ENCODE measurements at regions not wholly inside any gene's neighbourhood (a gene's known extent, or its start where the extent isn't known, plus 50 kb on each side); places are given as distances from the start of the nearest gene placed in this dataset.
"Not testable (repeated sequence)": the region's sequence is repeated elsewhere in the genome, so short reads cannot be mapped to it uniquely, and the experiment has no call there.

GRCh38 chr5:77900691-77901090 lies 124.6 kb upstream of the TBCA start:
- no peak for DNase-seq (ENCODE audit: low spot score)
- H3K36me3 Mint-ChIP-seq (ENCODE audit: low read depth) = no peaks in the 10 kb centered on the region
- no peak overlapping the region for H3K27ac Mint-ChIP-seq
- no peak overlapping the region for H3K4me3 Mint-ChIP-seq
- intact Hi-C loops (cut with micrococcal nuclease) = no loop called here
- no peaks in the 10 kb centered on the region for H3K27me3 Mint-ChIP-seq (ENCODE audit: insufficient read depth)
- H3K9me3 Mint-ChIP-seq = no peaks in the 10 kb centered on the region
- H3K4me1 Mint-ChIP-seq (ENCODE audit: low read depth) = no peaks in the 10 kb centered on the region

- H3K4me3 Mint-ChIP-seq = no peak overlapping the region
- no peaks in the 10 kb centered on the region for H3K9me3 Mint-ChIP-seq
- no peaks in the 10 kb centered on the region for H3K36me3 Mint-ChIP-seq (ENCODE audit: low read depth)
- DNase-seq (ENCODE audit: low spot score) = no peak
- intact Hi-C loops (cut with micrococcal nuclease) = no loop called here
- no peaks in the 10 kb centered on the region for H3K4me1 Mint-ChIP-seq (ENCODE audit: low read depth)
- H3K27ac Mint-ChIP-seq = no peak overlapping the region
- no peaks in the 10 kb centered on the region for H3K27me3 Mint-ChIP-seq (ENCODE audit: insufficient read depth)
Measured at GRCh38 chr5:77898385-77898784, 122.2 kb upstream of the TBCA start.

- no peak for DNase-seq (ENCODE audit: low spot score)
- H3K4me1 Mint-ChIP-seq (ENCODE audit: low read depth) = no peaks in the 10 kb centered on the region
- no peak overlapping the region for H3K4me3 Mint-ChIP-seq
- no peaks in the 10 kb centered on the region for H3K27me3 Mint-ChIP-seq (ENCODE audit: insufficient read depth)
- no peaks in the 10 kb centered on the region for H3K36me3 Mint-ChIP-seq (ENCODE audit: low read depth)
- intact Hi-C loops (cut with micrococcal nuclease) = no loop called here
- no peak overlapping the region for H3K27ac Mint-ChIP-seq
- no peaks in the 10 kb centered on the region for H3K9me3 Mint-ChIP-seq
Measured at GRCh38 chr5:77896338-77896737, 120.2 kb upstream of the TBCA start.

GRCh38 chr5:77894103-77894502 lies 118.0 kb upstream of the TBCA start:
- H3K27ac Mint-ChIP-seq; DNase-seq (ENCODE audit: low spot score); H3K4me3 Mint-ChIP-seq; H3K36me3 Mint-ChIP-seq (ENCODE audit: low read depth); intact Hi-C loops (cut with micrococcal nuclease); H3K9me3 Mint-ChIP-seq; H3K4me1 Mint-ChIP-seq (ENCODE audit: low read depth); H3K27me3 Mint-ChIP-seq (ENCODE audit: insufficient read depth): not testable (repeated sequence)

- no peak overlapping the region for H3K4me3 Mint-ChIP-seq
- H3K27ac Mint-ChIP-seq = no peak overlapping the region
- H3K27me3 Mint-ChIP-seq (ENCODE audit: insufficient read depth) = peaks cover 3% of the 10 kb centered on the region
- no peak for DNase-seq (ENCODE audit: low spot score)
- H3K9me3 Mint-ChIP-seq = no peaks in the 10 kb centered on the region
- H3K36me3 Mint-ChIP-seq (ENCODE audit: low read depth) = no peaks in the 10 kb centered on the region
- intact Hi-C loops (cut with micrococcal nuclease) = no loop called here
- H3K4me1 Mint-ChIP-seq (ENCODE audit: low read depth) = no peaks in the 10 kb centered on the region
Measured at GRCh38 chr5:77893225-77893860, 117.2 kb upstream of the TBCA start.

- H3K27me3 Mint-ChIP-seq (ENCODE audit: insufficient read depth) = peaks cover 3% of the 10 kb centered on the region
Measured at GRCh38 chr5:77892061-77893010, 116.2 kb upstream of the TBCA start.

GRCh38 chr5:77885519-77885918 lies 109.4 kb upstream of the TBCA start:
- no peak for DNase-seq (ENCODE audit: low spot score)
- intact Hi-C loops (cut with micrococcal nuclease) = no loop called here

More at GRCh38 chr5:77892061-77893010, 116.2 kb upstream of the TBCA start:
- intact Hi-C loops (cut with micrococcal nuclease) = no loop called here
- no peak for DNase-seq (ENCODE audit: low spot score)
- H3K9me3 Mint-ChIP-seq = no peaks in the 10 kb centered on the region
- H3K4me3 Mint-ChIP-seq = no peak overlapping the region
- H3K4me1 Mint-ChIP-seq (ENCODE audit: low read depth) = no peaks in the 10 kb centered on the region
- no peak overlapping the region for H3K27ac Mint-ChIP-seq
- H3K36me3 Mint-ChIP-seq (ENCODE audit: low read depth) = no peaks in the 10 kb centered on the region

GRCh38 chr5:77882670-77883257 lies 106.6 kb upstream of the TBCA start:
- Mint-ChIP-seq H3K36me3 (ENCODE audit: low read depth) (no peaks in the 10 kb centered on the region), H3K4me1 (ENCODE audit: low read depth) (peaks cover 10% of the 10 kb centered on the region), H3K27ac (no peak overlapping the region), H3K27me3 (ENCODE audit: insufficient read depth) (peaks cover 3% of the 10 kb centered on the region), H3K4me3 (no peak overlapping the region), H3K9me3 (no peaks in the 10 kb centered on the region)
- intact Hi-C loops (cut with micrococcal nuclease) = no loop called here
- DNase-seq (ENCODE audit: low spot score) = no peak

More at GRCh38 chr5:77885519-77885918, 109.4 kb upstream of the TBCA start:
- peaks cover 6% of the 10 kb centered on the region for H3K27me3 Mint-ChIP-seq (ENCODE audit: insufficient read depth)
- H3K4me1 Mint-ChIP-seq (ENCODE audit: low read depth) = peaks cover 10% of the 10 kb centered on the region
- H3K9me3 Mint-ChIP-seq = no peaks in the 10 kb centered on the region
- H3K27ac Mint-ChIP-seq = no peak overlapping the region
- no peaks in the 10 kb centered on the region for H3K36me3 Mint-ChIP-seq (ENCODE audit: low read depth)
- no peak overlapping the region for H3K4me3 Mint-ChIP-seq

GRCh38 chr5:77881528-77881927 lies 105.4 kb upstream of the TBCA start:
- Mint-ChIP-seq H3K4me1 (ENCODE audit: low read depth) (peaks cover 10% of the 10 kb centered on the region), H3K27ac (no peak overlapping the region), H3K4me3 (no peak overlapping the region), H3K9me3 (no peaks in the 10 kb centered on the region), H3K36me3 (ENCODE audit: low read depth) (no peaks in the 10 kb centered on the region), H3K27me3 (ENCODE audit: insufficient read depth) (peaks cover 3% of the 10 kb centered on the region)
- DNase-seq (ENCODE audit: low spot score) = no peak
- intact Hi-C loops (cut with micrococcal nuclease) = no loop called here

GRCh38 chr5:77877516-77878355 lies 101.6 kb upstream of the TBCA start:
- intact Hi-C loops (cut with micrococcal nuclease) = no loop called here
- Mint-ChIP-seq H3K36me3 (ENCODE audit: low read depth) (no peaks in the 10 kb centered on the region), H3K9me3 (no peaks in the 10 kb centered on the region), H3K4me1 (ENCODE audit: low read depth) (no peaks in the 10 kb centered on the region), H3K27me3 (ENCODE audit: insufficient read depth) (peaks cover 5% of the 10 kb centered on the region), H3K4me3 (no peak overlapping the region), H3K27ac (no peak overlapping the region)
- DNase-seq (ENCODE audit: low spot score) = no peak

GRCh38 chr5:77876862-77877502 lies 100.8 kb upstream of the TBCA start:
- H3K4me3 Mint-ChIP-seq = no peak overlapping the region
- no peaks in the 10 kb centered on the region for H3K4me1 Mint-ChIP-seq (ENCODE audit: low read depth)
- intact Hi-C loops (cut with micrococcal nuclease) = no loop called here
- no peak for DNase-seq (ENCODE audit: low spot score)
- H3K27me3 Mint-ChIP-seq (ENCODE audit: insufficient read depth) = peaks cover 5% of the 10 kb centered on the region
- H3K27ac Mint-ChIP-seq = no peak overlapping the region
- no peaks in the 10 kb centered on the region for H3K36me3 Mint-ChIP-seq (ENCODE audit: low read depth)
- no peaks in the 10 kb centered on the region for H3K9me3 Mint-ChIP-seq

GRCh38 chr5:77876316-77876715 lies 100.2 kb upstream of the TBCA start:
- DNase-seq (ENCODE audit: low spot score) = no peak
- no peak overlapping the region for H3K27ac Mint-ChIP-seq
- no peaks in the 10 kb centered on the region for H3K4me1 Mint-ChIP-seq (ENCODE audit: low read depth)
- H3K27me3 Mint-ChIP-seq (ENCODE audit: insufficient read depth) = peaks cover 5% of the 10 kb centered on the region
- intact Hi-C loops (cut with micrococcal nuclease) = no loop called here
- H3K9me3 Mint-ChIP-seq = no peaks in the 10 kb centered on the region
- H3K4me3 Mint-ChIP-seq = no peak overlapping the region
- H3K36me3 Mint-ChIP-seq (ENCODE audit: low read depth) = no peaks in the 10 kb centered on the region

Data from activated T-helper 1 cell treated with anti-CD3 and anti-CD28 coated beads, Interleukin-12 subunit alpha, Interleukin-12 subunit beta, Interleukin-2, Interleukin-4 antibody, amounts not matched to agents 30 ng/mL and 10 ng/mL and 1 ng/mL, durations not matched to agents 14 hours and 24 hours and 36 hours (primary cell).